ENCODE measurements at regions not wholly inside any gene's neighbourhood (a gene's known extent, or its start where the extent isn't known, plus 50 kb on each side); places are given as distances from the start of the nearest gene placed in this dataset.

GRCh38 chr6:94041945-94042709 is 622.8 kb upstream of the EPHA7 start:
- Histone ChIP-seq H3K4me3 (replicated peaks in 1 of 3) (no peak overlapping the region), H3K27ac (no peak overlapping the region), H3K27me3 (no peaks in the 10 kb centered on the region), H3K9me3 (no peaks in the 10 kb centered on the region), H3K36me3 (no peaks in the 10 kb centered on the region), H3K4me1 (no peaks in the 10 kb centered on the region)
- intact Hi-C loops (cut with DNase I): no loop called here
- TF ChIP-seq POLR2A (IDR thresholded peaks at IDR 0.05): no peak
- TF ChIP-seq CTCF (IDR thresholded peaks at IDR 0.05): no peak
- DNase-seq: no peak
- WGBS, 2 donors: 89% methylated on average over 3 of the region's 3 CpGs

GRCh38 chr6:94036024-94036423 is 616.7 kb upstream of the EPHA7 start:
- Histone ChIP-seq H3K4me3 (replicated peaks in 1 of 3) (no peak overlapping the region), H3K27ac (no peak overlapping the region), H3K27me3 (no peaks in the 10 kb centered on the region), H3K36me3 (no peaks in the 10 kb centered on the region), H3K4me1 (no peaks in the 10 kb centered on the region), H3K9me3 (no peaks in the 10 kb centered on the region)
- intact Hi-C loops (cut with DNase I): no loop called here
- TF ChIP-seq POLR2A (IDR thresholded peaks at IDR 0.05) (no peak), CTCF (IDR thresholded peaks at IDR 0.05) (no peak)
- WGBS, 2 donors: 89 to 92% methylated on average over 3 of the region's 3 CpGs
- DNase-seq: no peak

GRCh38 chr6:94027374-94027773 is 608.0 kb upstream of the EPHA7 start:
- no peaks in the 10 kb centered on the region for H3K9me3 ChIP-seq
- intact Hi-C loops (cut with DNase I): no loop called here
- no peaks in the 10 kb centered on the region for H3K27me3 ChIP-seq
- no peaks in the 10 kb centered on the region for H3K4me1 ChIP-seq
- H3K27ac ChIP-seq: no peak overlapping the region
- no peak overlapping the region for H3K4me3 ChIP-seq (replicated peaks in 1 of 3)
- TF ChIP-seq POLR2A (IDR thresholded peaks at IDR 0.05): no peak
- TF ChIP-seq CTCF (IDR thresholded peaks at IDR 0.05): no peak
- WGBS, 2 donors: 82 to 91% methylated on average over 1 of the region's 1 CpG
- DNase-seq: no peak
- H3K36me3 ChIP-seq: no peaks in the 10 kb centered on the region

- intact Hi-C loops (cut with DNase I): no loop called here
- Histone ChIP-seq H3K9me3 (no peaks in the 10 kb centered on the region), H3K4me3 (replicated peaks in 1 of 3) (no peak overlapping the region), H3K4me1 (no peaks in the 10 kb centered on the region), H3K27me3 (no peaks in the 10 kb centered on the region), H3K36me3 (no peaks in the 10 kb centered on the region), H3K27ac (no peak overlapping the region)
- TF ChIP-seq CTCF (IDR thresholded peaks at IDR 0.05) (no peak), POLR2A (IDR thresholded peaks at IDR 0.05) (no peak)
- no peak for DNase-seq
- 79 to 82% methylated on average over 8 of the region's 8 CpGs for WGBS, 2 donors
Measured at GRCh38 chr6:94026575-94026974, 607.2 kb upstream of the EPHA7 start.

GRCh38 chr6:94005835-94006234 is 586.5 kb upstream of the EPHA7 start:
- intact Hi-C loops (cut with DNase I): no loop called here
- no peak overlapping the region for H3K27ac ChIP-seq
- H3K4me1 ChIP-seq: no peaks in the 10 kb centered on the region
- TF ChIP-seq POLR2A (IDR thresholded peaks at IDR 0.05) (no peak), CTCF (IDR thresholded peaks at IDR 0.05) (no peak)
- no peaks in the 10 kb centered on the region for H3K36me3 ChIP-seq
- no peak overlapping the region for H3K4me3 ChIP-seq (replicated peaks in 1 of 3)
- WGBS, 2 donors: 35 to 43% methylated on average over 1 of the region's 1 CpG
- no peak for DNase-seq
- no peaks in the 10 kb centered on the region for H3K9me3 ChIP-seq
- no peaks in the 10 kb centered on the region for H3K27me3 ChIP-seq

All from thyroid gland (tissue), 4 donors.